ENCODE measurements at regions not wholly inside any gene's neighbourhood (a gene's known extent, or its start where the extent isn't known, plus 50 kb on each side); places are given as distances from the start of the nearest gene placed in this dataset.

DNA sequence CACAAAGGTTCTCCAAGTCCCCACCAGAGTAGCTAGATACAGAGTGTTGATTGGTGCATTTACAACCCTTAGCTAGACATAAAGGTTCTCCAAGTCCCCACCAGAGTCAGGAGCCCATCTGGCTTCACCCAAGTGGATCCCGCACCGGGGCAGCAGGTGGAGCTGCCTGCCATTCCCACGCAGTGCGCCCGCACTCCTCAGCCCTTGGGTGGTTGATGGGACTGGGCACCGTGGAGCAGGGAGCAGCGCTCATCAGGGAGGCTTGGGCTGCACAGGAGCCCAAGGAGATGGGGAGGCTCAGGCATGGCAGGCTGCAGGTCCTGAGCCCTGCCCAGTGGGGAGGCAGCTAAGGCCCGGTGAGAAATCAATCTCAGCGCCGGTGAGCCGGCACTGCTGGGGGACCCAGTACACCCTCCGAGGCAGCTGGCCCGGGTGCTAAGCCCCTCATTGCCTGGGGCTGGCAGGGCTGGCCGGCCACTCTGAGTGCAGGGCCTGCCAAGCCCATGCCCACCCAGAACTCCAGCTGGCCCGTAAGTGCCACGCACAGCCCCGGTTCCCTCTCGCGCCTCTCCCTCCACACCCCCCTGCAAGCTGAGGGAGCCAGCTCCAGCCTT is 404.1 kb downstream of the METTL15 start:
- no peak for DNase-seq

DNA sequence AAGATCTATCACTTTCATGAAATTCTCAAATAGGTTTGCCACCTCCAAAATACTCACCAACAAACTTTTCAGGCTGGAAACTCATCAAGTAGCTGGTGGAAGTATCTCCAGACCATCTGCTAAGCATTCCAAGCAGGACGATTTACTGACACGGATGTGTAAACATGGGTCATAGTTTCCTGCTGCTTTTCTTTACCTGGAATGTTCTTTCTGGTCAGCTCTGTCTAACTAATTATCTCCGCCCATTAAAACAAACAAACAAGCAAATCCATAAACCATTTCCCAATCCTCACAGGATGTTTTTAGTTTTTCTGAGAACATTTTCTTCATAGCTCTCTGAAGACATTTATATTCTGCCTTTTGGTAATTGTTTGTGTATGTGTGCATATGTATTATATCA is 397.0 kb downstream of the METTL15 start:
- DNase-seq = no peak

DNA sequence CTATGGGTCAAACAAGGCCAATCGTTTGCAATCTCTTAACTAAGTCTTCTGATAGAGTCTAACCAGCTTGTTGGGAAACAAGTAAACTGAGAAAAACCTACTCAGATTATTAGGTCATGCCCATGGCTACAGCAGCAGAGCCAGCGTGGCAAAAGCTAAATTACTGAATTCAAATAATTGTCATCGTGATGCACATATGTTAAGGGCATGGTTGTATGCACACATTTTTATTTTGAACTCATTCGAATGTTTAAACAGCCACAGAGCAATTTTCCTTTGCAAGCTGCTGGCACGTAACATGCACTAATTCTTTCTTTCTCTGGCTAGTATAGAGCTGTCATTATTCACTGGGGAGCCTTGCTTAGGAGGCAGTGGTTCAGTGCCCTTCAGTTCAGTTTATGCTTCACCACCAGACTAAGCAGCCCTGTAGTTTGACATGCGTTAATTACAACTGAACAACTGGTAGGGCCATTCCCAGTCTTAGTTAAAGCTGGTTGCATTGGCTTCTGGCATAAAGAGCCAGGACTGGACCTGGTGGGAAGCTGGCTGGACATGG is 396.4 kb downstream of the METTL15 start:
- no peak for DNase-seq

DNA sequence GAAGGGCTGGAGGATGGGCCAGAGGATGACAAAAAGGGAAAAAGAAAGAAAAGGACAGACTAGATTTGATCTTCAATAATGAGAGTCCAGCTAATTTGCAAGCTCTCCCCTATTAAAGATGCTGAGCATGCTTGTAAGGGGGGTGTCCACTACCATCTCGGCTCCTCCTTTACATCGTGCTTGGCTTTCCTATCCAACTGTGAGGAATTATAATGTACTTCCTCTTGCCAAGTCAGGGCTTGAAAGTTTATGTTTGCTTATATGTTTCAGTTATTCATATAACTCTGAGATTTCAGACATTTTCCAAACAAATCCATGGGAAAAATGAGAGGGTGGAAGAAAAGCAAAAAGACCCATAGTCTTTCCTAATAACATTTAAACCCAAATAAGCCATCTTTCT is 387.1 kb downstream of the METTL15 start:
- DNase-seq = no peak

DNA sequence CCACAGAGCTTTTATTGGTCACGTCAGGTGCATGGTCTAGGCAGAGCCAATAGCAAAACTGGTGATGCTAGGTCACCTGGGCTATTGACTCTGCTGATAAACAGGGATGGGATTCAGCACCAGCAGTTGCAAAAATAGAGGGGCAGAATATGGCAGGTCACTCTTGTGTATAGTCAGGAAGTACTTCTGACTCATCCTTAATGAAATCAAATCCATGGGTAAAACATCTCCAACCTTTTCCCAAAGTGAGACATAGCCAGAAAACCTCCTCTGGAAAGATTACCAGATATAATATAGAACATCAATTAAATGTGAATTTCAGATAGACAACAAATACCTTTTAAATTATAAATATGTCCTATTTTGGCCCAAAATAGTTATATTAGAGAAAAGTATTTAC is 383.2 kb downstream of the METTL15 start:
- DNase-seq = no peak

DNA sequence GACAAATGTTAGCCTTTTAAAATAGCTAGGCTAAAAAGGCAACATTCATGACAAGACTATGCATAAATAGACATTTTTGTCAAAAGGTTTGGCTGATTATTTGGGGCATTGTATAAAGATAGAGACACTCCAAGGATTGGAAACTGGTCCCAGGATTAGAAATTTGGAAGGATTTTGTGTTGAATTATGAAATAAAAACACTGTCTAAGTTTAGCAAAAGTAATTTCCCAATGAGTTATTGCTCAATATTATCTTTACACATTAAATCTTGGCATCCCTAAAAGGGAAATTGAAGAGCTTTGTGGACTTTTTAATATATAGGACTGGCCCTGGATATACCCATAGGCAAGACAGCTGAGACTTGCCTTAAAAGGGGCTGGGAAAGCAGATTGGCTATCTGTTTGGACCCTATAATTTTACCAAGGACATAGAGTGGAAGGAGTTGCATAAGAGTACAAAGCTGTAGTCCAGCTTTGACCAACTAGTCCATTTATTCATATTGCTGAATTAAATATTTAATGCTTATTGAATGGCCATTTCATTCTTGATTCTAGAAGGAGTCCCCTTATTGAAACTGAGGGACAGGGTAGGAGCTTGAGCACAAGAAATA is 382.7 kb downstream of the METTL15 start:
- DNase-seq = no peak

DNA sequence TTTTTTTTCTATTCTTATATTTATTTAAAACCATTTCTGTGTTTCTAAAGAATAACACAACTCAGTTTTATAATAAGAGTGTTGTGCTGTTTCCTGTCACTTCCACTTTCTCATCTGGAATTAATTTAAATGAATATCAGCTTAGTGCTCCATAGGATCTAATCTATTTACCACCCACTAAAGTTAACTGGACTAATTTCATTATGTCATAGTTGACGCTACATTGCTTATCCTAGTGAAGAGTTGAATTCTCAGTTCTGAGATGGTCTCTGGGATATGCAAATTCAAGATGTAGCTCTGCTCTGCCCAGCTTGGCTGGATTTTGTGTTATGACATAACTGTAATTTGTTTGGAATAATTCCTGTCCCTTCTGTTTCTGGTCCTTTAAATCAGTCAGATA is 380.1 kb downstream of the METTL15 start:
- DNase-seq = no peak

DNA sequence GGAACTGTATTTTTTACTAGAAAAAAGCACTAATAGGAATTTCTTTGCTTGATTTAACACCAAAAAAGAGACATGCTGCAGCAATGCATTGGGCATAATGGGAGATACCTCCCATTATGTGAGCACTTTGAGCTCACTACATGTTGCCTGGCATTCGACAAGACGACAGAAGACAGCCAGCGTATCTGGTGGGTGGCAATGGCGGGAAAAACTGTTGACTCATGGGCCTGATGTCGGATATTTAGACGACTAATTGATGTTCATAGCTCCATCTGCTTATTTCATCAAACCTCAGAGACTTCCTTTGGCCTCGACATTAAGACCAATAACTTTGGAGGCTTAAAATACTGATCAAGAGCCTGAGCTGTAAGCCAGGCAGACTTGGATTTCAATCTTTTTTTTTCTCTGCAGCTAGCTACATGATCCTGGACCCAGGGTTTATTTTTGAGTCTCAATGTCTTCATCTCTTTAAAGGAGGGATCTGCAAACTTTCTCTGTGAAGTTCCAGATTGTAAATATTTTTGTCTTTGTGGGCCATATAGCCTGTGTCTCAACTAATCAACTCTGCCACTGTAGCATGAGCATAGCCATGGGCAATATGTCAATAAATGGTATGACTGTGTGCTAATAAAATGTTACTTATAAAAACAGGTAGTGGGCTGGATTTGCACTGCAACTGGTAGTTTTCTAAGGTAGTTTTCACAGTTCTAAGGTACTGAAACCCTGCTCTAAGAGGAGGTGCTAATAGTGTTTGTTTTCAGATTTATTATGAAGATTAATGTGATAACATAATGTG is 375.1 kb downstream of the METTL15 start:
- DNase-seq = no peak

DNA sequence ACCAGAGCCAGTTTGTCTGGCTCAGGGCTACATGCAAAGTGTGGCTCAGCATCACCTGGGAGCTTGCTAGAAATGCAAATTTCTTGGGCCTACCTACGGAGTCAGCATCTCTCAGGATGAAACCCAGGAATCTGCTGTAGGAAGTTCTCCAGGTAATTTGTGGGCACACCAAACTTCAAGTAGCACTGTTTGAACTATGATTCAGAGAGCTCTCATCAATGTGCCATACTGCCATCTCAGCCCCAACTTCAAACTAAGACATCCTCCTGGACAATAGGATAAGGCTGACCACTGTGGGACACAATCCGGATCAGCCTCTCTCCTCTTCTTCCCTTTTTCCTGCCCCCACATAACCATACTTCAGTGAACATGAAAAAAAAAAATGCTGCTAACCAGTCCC is 374.5 kb downstream of the METTL15 start:
- no peak for DNase-seq

DNA sequence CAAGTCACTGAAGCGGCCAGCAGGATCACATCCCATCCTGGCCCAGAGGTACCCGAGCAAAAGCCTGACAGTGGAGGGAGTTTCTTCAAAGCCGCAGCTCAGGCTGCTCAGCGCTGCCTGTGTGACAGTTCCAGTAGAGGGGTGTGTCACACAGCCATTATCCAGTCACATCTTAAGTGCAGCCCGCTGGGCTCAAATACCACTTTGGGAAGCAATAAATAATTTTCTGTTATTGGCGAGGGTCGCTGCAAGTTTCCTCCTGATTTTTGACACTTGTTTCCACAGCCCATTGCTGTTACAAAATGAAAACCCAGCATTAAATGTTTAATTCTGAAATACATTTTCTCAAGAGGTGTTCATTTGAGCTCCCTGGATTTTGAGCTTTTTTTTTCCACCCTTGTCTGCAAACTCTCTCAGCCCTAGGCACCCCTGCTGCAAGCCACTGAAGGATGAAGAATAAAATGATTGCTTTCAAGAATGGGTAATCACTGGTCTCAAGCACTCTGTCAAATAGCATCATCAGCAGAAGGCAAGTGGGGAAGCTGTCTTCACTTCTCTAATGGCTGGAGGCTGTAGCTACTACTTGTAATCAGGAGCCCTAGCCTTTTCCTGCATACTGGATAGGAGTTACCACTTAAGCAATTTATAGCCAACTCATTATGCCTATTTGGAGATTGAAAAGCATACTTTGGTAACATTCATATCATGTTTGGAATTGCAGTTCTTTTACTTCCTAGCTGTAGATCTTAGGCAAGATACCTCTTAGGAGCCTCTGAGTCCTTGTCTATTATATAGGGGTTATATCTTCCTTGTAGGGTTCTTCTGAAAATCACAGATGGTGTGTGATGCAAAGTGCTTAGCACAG is 373.7 kb downstream of the METTL15 start:
- DNase-seq = no peak

DNA sequence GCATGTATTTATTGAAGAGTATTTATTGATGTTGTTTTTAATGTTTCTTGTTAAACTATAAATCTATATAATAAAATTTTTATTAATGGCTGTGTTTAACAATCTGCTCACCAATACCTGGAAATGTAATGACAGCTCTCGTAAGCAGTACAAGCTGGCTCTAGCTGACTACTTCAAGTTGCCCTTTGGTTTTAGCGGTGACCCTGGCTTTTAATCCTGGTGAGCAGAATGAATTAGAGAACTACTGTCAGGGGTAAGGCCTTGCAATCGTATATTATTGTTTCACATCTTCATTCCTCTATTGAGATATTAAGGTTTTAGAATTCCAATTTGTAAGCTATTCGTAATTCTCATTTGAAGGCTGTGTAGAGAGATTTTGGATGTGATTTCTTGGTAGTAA is 372.2 kb downstream of the METTL15 start:
- no peak for DNase-seq

DNA sequence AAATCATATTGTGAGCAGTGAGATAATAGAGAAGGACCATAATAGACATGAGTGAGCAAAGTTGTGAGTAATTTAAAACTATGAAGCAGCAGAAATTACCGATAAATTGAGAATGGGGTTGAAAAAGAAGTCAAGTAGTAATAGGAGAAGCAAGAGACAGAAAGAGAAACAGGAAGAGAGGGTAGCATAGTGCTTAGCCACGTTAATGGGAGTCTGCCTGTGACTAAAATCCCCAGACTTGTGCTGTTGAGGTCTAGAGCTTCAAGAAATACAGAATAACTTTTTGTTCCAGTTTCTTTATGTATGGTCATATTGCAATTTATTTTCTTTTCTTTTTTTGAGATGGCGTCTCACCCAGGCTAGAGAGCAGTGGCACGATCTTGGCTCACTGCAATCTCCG is 368.7 kb downstream of the METTL15 start:
- no peak for DNase-seq

DNA sequence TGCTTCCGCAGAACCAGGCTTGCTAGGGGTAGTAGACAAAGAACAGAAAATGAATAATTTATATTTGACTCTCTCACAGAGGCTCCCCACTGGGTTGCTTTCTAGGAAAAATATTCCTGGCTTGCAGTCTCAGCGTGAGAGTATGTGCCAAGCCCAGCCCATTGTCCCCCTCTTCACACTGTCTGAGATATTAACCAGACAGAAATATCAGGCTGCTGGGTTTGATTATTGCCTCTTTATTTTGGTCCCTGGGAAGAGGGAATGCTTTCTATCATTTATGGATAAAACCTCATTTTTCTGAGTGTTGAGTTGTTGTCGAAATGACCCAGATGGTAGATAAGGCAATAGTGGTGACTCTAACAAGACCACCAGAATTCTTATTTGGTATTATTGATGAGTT is 367.9 kb downstream of the METTL15 start:
- peak; percentile 74 for DNase-seq

DNA sequence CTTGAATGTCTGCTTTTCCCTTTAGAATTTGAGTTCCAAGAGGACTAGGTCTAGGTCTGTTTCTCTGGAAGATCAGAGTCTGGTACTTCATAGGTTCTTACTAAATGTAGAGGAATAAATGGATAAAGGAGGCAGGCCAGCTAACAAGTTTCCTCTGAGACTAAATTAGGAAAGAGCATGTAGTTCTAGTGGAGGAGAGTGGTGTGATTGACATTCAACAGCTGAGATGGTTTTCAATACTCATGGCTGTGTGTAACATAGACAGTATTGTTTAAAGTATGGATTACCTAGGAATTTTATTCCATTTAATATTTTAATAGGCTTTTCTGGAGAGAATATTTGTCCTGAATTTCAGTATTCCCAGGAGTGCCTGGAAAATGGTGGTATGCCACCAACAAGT is 364.7 kb downstream of the METTL15 start:
- no peak for DNase-seq

DNA sequence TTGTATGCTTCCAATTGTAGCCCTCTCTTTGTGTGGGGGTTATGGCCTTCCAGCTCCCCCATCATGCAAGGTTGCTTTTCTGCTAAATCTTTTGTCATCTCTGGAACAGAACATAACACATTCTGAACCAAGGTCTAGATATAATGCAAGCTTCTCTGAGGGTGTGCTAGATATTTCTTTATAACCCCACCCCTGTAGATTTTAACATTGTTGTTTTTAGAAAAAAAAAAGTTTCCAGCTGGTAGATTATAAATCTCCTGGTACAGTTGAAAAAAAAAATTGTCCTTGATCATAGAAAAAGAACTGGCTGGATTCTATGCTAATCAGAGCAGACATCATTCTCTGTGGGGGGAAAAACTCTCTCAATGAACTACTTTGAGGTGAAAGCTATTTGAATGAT is 363.3 kb downstream of the METTL15 start:
- DNase-seq = no peak

DNA sequence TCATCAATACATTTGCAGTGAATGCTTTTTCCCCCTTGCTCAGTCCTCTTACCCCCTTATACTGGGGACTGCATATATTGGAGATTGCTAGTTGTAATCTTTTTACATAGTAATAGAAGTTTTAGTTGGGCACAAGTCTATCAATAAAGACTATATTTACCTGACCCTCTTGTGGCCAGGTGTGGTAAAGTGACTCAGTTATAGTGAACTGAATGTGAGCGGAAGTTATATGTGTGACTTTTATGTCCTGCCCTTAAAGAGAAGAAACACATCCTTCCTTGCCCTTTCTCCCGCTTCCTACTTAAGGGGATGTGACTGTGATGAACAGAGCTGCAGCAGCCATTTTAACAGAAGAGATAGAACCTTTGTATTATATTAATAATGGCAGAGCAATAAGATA is 362.0 kb downstream of the METTL15 start:
- DNase-seq = no peak

DNA sequence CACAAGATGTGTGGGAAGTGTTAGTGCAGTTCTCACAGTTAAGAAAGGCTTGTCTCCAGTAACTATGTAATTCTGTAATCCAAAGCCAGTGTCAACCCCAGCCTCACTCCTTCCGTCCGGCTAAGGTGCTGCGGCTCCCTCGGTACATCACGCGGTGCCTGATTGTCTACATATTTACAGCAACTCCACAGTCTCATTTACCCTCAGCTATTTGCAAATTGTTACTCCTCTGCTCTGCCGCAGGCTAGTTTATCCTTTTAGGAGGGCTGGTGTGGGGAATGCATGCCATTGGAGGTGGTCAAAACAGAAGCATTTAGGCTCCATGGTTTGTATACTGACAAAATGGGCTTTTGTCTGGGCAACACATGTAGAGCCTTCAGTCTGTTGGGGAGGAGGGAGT is 358.3 kb downstream of the METTL15 start:
- DNase-seq = no peak

DNA sequence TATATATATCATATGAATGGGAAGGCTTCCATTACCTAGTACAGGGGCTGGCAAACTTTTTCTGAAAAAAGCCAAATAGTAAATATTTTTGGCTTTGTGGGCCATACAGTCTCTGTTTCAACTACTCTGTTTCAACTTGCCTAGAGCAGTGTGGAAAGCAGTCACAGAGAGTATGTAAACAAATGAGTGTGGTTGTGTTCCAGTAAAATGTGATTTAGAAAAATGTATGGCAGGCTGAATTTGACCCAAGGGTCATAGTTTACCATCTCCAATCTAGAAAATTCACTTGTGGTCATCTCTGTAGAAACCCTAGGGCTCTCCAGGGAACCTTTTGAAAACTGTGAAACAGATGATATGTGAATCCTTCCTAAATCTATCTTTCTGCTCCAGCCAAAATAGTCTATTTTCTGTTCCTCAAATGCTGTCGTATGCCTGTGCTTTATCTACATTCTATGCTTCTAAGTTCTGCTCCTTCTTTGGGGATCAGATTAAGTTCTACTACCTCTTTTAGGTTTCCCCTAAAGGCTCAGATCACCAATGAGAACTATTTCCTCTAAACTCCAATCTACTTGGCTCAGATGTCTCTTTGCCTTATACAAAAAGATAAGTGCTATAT is 356.2 kb downstream of the METTL15 start:
- DNase-seq = no peak

DNA sequence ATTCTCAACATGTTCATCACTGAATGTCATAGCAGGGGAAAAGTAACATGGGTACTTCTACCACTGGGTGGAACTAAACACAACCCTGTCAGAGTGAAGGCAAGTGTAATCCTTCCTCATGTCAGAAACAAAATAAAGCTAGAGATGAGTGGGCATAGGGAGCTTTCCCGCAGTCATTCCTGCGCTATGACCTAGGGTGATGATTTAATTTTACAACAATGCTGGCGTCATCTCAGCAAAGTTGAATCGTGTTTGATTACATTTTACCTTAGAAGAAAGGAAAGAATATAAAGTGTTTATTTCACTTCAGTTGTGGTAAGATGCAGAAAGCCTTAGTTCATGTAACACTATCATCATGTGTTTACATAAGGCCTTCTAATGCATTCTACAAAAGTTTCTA is 355.6 kb downstream of the METTL15 start:
- DNase-seq = no peak

DNA sequence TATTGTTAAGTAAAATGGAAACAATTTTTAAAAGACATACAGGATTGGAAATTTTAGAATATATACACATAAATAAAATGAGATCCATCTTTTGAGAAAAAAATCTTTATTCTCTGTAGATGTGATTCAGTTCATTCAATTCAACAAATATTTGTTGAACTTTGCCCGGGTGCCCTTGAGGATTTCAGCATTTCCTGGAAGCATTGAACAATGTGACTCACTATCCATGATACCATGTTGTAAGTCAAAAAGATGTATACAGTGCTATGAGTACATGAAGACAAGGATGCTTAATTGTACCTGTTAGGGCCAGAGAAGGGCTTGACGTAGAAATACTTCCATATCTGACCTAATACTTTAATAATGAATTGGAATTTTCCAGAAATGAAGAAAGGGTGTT is 353.7 kb downstream of the METTL15 start:
- no peak for DNase-seq

DNA sequence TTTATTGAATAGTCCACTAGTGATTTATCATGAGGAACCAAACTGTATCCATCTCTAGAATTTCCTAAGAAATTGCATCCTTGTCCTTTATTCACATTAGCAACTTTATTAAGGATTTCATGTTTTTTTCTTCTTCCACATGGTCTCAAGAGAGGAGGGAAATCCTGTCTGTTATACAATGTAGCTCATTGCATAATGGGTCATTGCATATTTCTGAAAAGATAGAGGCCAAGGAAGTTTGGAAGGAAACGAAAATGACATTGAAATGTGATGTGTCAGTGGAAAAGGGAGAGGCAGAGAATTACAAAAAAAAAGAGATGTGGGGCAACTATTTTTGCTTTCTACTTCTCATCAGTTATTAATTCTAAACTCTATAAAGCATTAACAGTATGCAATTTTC is 353.1 kb downstream of the METTL15 start:
- no peak for DNase-seq

DNA sequence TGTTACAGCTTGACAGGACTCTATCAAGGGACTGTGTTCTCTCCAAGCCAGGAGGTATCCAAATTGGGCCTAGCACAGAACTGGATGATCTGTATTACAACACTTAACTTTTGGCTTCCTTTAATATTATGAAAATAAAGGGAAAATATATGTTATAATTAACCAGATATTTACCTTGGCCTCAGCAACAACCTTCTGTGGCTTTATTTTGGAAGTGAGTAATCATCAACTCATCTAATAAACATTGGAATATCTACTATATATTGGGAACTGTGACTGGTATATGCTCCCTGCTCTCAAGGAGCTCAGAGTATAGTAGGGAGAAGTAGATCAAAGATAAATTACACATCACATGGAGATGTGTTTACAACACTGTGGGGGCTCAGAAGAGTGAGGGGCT is 352.2 kb downstream of the METTL15 start:
- no peak for DNase-seq

DNA sequence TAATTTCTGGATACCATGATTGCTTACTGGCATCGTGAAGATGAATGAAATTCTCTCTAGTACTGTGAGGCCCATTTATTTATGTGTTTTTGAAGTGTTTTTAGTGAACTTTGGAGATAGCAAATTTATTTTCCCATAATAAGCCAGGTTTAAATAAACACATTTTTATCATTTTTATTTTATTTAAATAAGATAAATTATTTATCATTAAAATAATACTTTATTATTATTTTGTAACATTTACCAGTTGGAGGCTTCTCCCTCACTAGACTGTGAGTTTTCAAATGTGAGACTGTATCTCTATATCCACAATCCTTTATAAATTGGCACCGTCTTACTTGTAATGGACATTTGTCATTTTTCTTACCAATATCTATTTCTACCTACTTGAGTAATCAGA is 351.7 kb downstream of the METTL15 start:
- no peak for DNase-seq

All from femur (tissue), 1 donor.